ENCODE measurements at regions not wholly inside any gene's neighbourhood (a gene's known extent, or its start where the extent isn't known, plus 50 kb on each side); places are given as distances from the start of the nearest gene placed in this dataset.
"Not testable (repeated sequence)": the region's sequence is repeated elsewhere in the genome, so short reads cannot be mapped to it uniquely, and the experiment has no call there.

DNA sequence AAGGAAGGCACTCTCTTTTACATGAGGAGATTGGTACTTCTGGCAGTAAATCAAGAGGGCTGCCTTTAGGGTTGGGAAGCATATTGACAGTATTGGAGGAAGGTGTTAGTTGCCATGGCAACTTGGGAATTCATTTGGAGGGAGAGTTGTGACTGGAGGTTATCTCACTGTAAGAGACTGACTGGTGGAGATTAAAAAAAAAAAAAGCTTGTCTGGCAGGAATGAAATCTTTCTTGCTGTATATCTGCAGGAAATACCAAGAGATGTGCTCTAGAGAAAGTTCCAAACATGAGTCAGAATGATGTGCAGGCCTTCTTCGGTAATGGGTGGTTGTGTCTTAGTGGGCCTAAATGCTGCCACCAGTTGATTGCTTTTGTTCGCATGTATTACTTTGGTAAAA, 59.8 kb upstream of the FAM72C start:
- not testable (repeated sequence) for H3K56ac ChIP-seq (ENCODE audit: insufficient read length, low read depth, low read length); H2BK15ac ChIP-seq (ENCODE audit: low read depth, low read length); H3K4me1 ChIP-seq (ENCODE audit: insufficient read depth, low read length); H3K36me3 Mint-ChIP-seq (ENCODE audit: insufficient read depth in 1 of 3, low read depth in 3 of 3); H3K27me3 ChIP-seq (ENCODE audit: insufficient read depth, low read length); H4K8ac ChIP-seq (replicated peaks; ENCODE audit: insufficient read length, low read depth, low read length); H4K20me1 ChIP-seq (ENCODE audit: control insufficient read depth, insufficient read depth, insufficient read length); H4K5ac ChIP-seq (ENCODE audit: insufficient read length, low read depth, low read length); H3K4me2 ChIP-seq (ENCODE audit: insufficient read depth, insufficient read length, low read length); H3K4ac ChIP-seq (ENCODE audit: low read depth, low read length); H3K79me1 ChIP-seq (ENCODE audit: insufficient read depth, low read depth, low read length, poor library complexity, severe bottlenecking); H3K18ac ChIP-seq (ENCODE audit: insufficient read length, low read depth, low read length); H3K14ac ChIP-seq (ENCODE audit: insufficient read depth, low read length); H3K9ac ChIP-seq (ENCODE audit: extremely low read depth, insufficient read length, low read length); H2AFZ ChIP-seq (ENCODE audit: low read length); H3K27ac ChIP-seq (ENCODE audit: insufficient read length, low read depth, low read length); H3K23me2 ChIP-seq (ENCODE audit: insufficient read length, low read depth, low read length, poor library complexity, severe bottlenecking); H3K23ac ChIP-seq (ENCODE audit: insufficient read length, low read depth, low read length); H3K9me3 ChIP-seq (ENCODE audit: control insufficient read depth, low read depth, low read length); H3K27me3 Mint-ChIP-seq (ENCODE audit: low read depth); H2BK20ac ChIP-seq (ENCODE audit: low read depth, low read length, poor library complexity, severe bottlenecking); H2BK120ac ChIP-seq (ENCODE audit: low read depth, low read length, poor library complexity, severe bottlenecking); H3K4me1 Mint-ChIP-seq; H3K27ac Mint-ChIP-seq; H2AK5ac ChIP-seq (ENCODE audit: insufficient read length, low read length); H2BK5ac ChIP-seq (ENCODE audit: insufficient read length, low read length); H4K91ac ChIP-seq (ENCODE audit: insufficient read length, low read depth, low read length); DNase-seq; H3T11ph ChIP-seq (ENCODE audit: low read length); H3K79me2 ChIP-seq (ENCODE audit: insufficient read depth, low read length); H3K9me3 Mint-ChIP-seq; H3K4me3 Mint-ChIP-seq; H2BK12ac ChIP-seq (ENCODE audit: insufficient read length, low read depth, low read length)
- no CpG with 5 or more reads among the region's 2 CpGs for WGBS (ENCODE audit: extremely low coverage, insufficient read length, low lambda C conversion rate)

DNA sequence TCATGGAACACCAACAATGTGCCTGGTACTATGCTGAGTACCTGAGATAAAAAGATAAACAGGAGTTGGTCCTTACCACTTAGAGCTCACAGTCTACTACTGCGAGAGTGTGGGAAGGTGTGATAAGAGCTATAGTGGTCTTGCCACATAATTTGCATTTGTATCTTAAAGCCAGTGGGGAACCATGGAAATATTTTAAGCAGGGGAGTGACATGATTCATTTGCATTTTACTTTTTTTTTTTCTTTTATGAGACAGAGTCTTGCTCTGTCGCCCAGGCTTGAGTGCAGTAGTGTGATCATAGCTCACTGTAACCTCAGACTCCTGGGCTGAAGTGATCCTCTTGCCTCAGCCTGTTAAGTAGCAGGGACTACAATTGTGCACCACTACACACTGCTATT, 54.2 kb upstream of the FAM72C start:
- H3K18ac ChIP-seq (ENCODE audit: insufficient read length, low read depth, low read length); H3K9me3 Mint-ChIP-seq; DNase-seq; H3K4ac ChIP-seq (ENCODE audit: low read depth, low read length); H2BK5ac ChIP-seq (ENCODE audit: insufficient read length, low read length); H2BK15ac ChIP-seq (ENCODE audit: low read depth, low read length); H2BK120ac ChIP-seq (ENCODE audit: low read depth, low read length, poor library complexity, severe bottlenecking); H3K27me3 Mint-ChIP-seq (ENCODE audit: low read depth); H3K27ac ChIP-seq (ENCODE audit: insufficient read length, low read depth, low read length); H3K56ac ChIP-seq (ENCODE audit: insufficient read length, low read depth, low read length); H3K4me1 Mint-ChIP-seq; H2AK5ac ChIP-seq (ENCODE audit: insufficient read length, low read length); H3K23ac ChIP-seq (ENCODE audit: insufficient read length, low read depth, low read length); H3K36me3 Mint-ChIP-seq (ENCODE audit: insufficient read depth in 1 of 3, low read depth in 3 of 3); H3K23me2 ChIP-seq (ENCODE audit: insufficient read length, low read depth, low read length, poor library complexity, severe bottlenecking); H2AFZ ChIP-seq (ENCODE audit: low read length); H2BK20ac ChIP-seq (ENCODE audit: low read depth, low read length, poor library complexity, severe bottlenecking); H3K9me3 ChIP-seq (ENCODE audit: control insufficient read depth, low read depth, low read length); H3K27me3 ChIP-seq (ENCODE audit: insufficient read depth, low read length); H2BK12ac ChIP-seq (ENCODE audit: insufficient read length, low read depth, low read length); H3K4me2 ChIP-seq (ENCODE audit: insufficient read depth, insufficient read length, low read length); H3K79me2 ChIP-seq (ENCODE audit: insufficient read depth, low read length); H4K5ac ChIP-seq (ENCODE audit: insufficient read length, low read depth, low read length); H3K4me3 Mint-ChIP-seq; H3K27ac Mint-ChIP-seq; H3T11ph ChIP-seq (ENCODE audit: low read length); H4K8ac ChIP-seq (replicated peaks; ENCODE audit: insufficient read length, low read depth, low read length); H4K91ac ChIP-seq (ENCODE audit: insufficient read length, low read depth, low read length); H4K20me1 ChIP-seq (ENCODE audit: control insufficient read depth, insufficient read depth, insufficient read length); H3K14ac ChIP-seq (ENCODE audit: insufficient read depth, low read length); H3K79me1 ChIP-seq (ENCODE audit: insufficient read depth, low read depth, low read length, poor library complexity, severe bottlenecking); H3K9ac ChIP-seq (ENCODE audit: extremely low read depth, insufficient read length, low read length); H3K4me1 ChIP-seq (ENCODE audit: insufficient read depth, low read length): not testable (repeated sequence)
- no CpG with 5 or more reads among the region's 2 CpGs for WGBS (ENCODE audit: extremely low coverage, insufficient read length, low lambda C conversion rate)

Data from H9 (cell line).